ENCODE measurements at regions not wholly inside any gene's neighbourhood (a gene's known extent, or its start where the extent isn't known, plus 50 kb on each side); places are given as distances from the start of the nearest gene placed in this dataset.

GRCh38 chr22:22810018-22810427 is 77.6 kb upstream of the IGLL5 start:
- no peaks in the 10 kb centered on the region for H3K36me3 ChIP-seq
- H3K4me1 ChIP-seq = no peaks in the 10 kb centered on the region
- no peaks in the 10 kb centered on the region for H3K27me3 ChIP-seq
- no peak overlapping the region for H3K4me3 ChIP-seq
- no peak for DNase-seq (ENCODE audit: low spot score in 2 of 2)
- no peak overlapping the region for H3K27ac ChIP-seq
- no peaks in the 10 kb centered on the region for H3K9me3 ChIP-seq
- TF ChIP-seq CTCF (IDR thresholded peaks at IDR 0.05) = peak in 2 of 3 experiments; percentile 11 to 43
- intact Hi-C loops (cut with DNase I) = no loop called here

- no peak for DNase-seq (ENCODE audit: low spot score in 2 of 2)
- intact Hi-C loops (cut with DNase I) = no loop called here
- H3K4me3 ChIP-seq = no peak overlapping the region
- no peak for TF ChIP-seq CTCF (IDR thresholded peaks at IDR 0.05)
- no peaks in the 10 kb centered on the region for H3K27me3 ChIP-seq
- no peaks in the 10 kb centered on the region for H3K9me3 ChIP-seq
- H3K4me1 ChIP-seq = no peaks in the 10 kb centered on the region
- H3K27ac ChIP-seq = no peak overlapping the region
- no peaks in the 10 kb centered on the region for H3K36me3 ChIP-seq
Observed at GRCh38 chr22:22810471-22810870, 77.1 kb upstream of the IGLL5 start.

GRCh38 chr22:22811016-22812009 is 76.3 kb upstream of the IGLL5 start:
- H3K27me3 ChIP-seq = no peaks in the 10 kb centered on the region
- DNase-seq (ENCODE audit: low spot score in 2 of 2) = no peak
- no peak for TF ChIP-seq CTCF (IDR thresholded peaks at IDR 0.05)
- H3K4me3 ChIP-seq = no peak overlapping the region
- H3K4me1 ChIP-seq = no peaks in the 10 kb centered on the region
- intact Hi-C loops (cut with DNase I) = no loop called here
- no peaks in the 10 kb centered on the region for H3K36me3 ChIP-seq
- H3K27ac ChIP-seq = no peak overlapping the region
- no peaks in the 10 kb centered on the region for H3K9me3 ChIP-seq

- Histone ChIP-seq H3K27ac (no peak overlapping the region), H3K27me3 (no peaks in the 10 kb centered on the region), H3K36me3 (no peaks in the 10 kb centered on the region), H3K4me3 (no peak overlapping the region), H3K9me3 (no peaks in the 10 kb centered on the region), H3K4me1 (no peaks in the 10 kb centered on the region)
- intact Hi-C loops (cut with DNase I) = no loop called here
- TF ChIP-seq CTCF (IDR thresholded peaks at IDR 0.05) = no peak
- no peak for DNase-seq (ENCODE audit: low spot score in 2 of 2)
Observed at GRCh38 chr22:22812031-22812905, 75.3 kb upstream of the IGLL5 start.

GRCh38 chr22:22813126-22814075 is 74.2 kb upstream of the IGLL5 start:
- TF ChIP-seq CTCF (IDR thresholded peaks at IDR 0.05) = no peak
- Histone ChIP-seq H3K27me3 (no peaks in the 10 kb centered on the region), H3K9me3 (no peaks in the 10 kb centered on the region), H3K27ac (no peak overlapping the region), H3K4me3 (no peak overlapping the region), H3K4me1 (no peaks in the 10 kb centered on the region), H3K36me3 (no peaks in the 10 kb centered on the region)
- DNase-seq (ENCODE audit: low spot score in 2 of 2) = no peak
- intact Hi-C loops (cut with DNase I) = no loop called here

Data from ascending aorta (tissue), 2 donors.